ENCODE measurements at regions not wholly inside any gene's neighbourhood (a gene's known extent, or its start where the extent isn't known, plus 50 kb on each side); places are given as distances from the start of the nearest gene placed in this dataset.

GRCh38 chr18:43382641-43383403 lies 105.5 kb upstream of the SYT4 start:
- H3K4me3 ChIP-seq (ENCODE audit: low read depth, low read length), result no peak overlapping the region
- TF ChIP-seq CTCF (IDR thresholded peaks at IDR 0.05; ENCODE audit: low read depth, low read length), result no peak
- peak; percentile 4 for DNase-seq (ENCODE audit: low read depth, low spot score)
- in situ Hi-C loops (cut with HindIII; ENCODE audit: low sequenced_read_pairs), result no loop called here

- H3K4me3 ChIP-seq (ENCODE audit: low read depth, low read length), result no peak overlapping the region
- in situ Hi-C loops (cut with HindIII; ENCODE audit: low sequenced_read_pairs), result no loop called here
- no peak for TF ChIP-seq CTCF (IDR thresholded peaks at IDR 0.05; ENCODE audit: low read depth, low read length)
- DNase-seq (ENCODE audit: low read depth, low spot score), result peak; percentile 45
These were observed 111.9 kb upstream of the SYT4 start for GRCh38 chr18:43389163-43389562.

GRCh38 chr18:43392168-43392567 lies 114.9 kb upstream of the SYT4 start:
- DNase-seq (ENCODE audit: low read depth, low spot score), result no peak
- in situ Hi-C loops (cut with HindIII; ENCODE audit: low sequenced_read_pairs), result no loop called here
- no peak for TF ChIP-seq CTCF (IDR thresholded peaks at IDR 0.05; ENCODE audit: low read depth, low read length)
- no peak overlapping the region for H3K4me3 ChIP-seq (ENCODE audit: low read depth, low read length)

- no peak overlapping the region for H3K4me3 ChIP-seq (ENCODE audit: low read depth, low read length)
- in situ Hi-C loops (cut with HindIII; ENCODE audit: low sequenced_read_pairs), result no loop called here
- no peak for TF ChIP-seq CTCF (IDR thresholded peaks at IDR 0.05; ENCODE audit: low read depth, low read length)
- DNase-seq (ENCODE audit: low read depth, low spot score), result peak; percentile 42
These were observed 115.9 kb upstream of the SYT4 start for GRCh38 chr18:43393174-43393573.

GRCh38 chr18:43396266-43396665 lies 119.0 kb upstream of the SYT4 start:
- in situ Hi-C loops (cut with HindIII; ENCODE audit: low sequenced_read_pairs), result no loop called here
- no peak overlapping the region for H3K4me3 ChIP-seq (ENCODE audit: low read depth, low read length)
- peak; percentile 37 for DNase-seq (ENCODE audit: low read depth, low spot score)
- TF ChIP-seq CTCF (IDR thresholded peaks at IDR 0.05; ENCODE audit: low read depth, low read length), result peak; percentile 26

GRCh38 chr18:43398601-43399000 lies 121.3 kb upstream of the SYT4 start:
- no peak overlapping the region for H3K4me3 ChIP-seq (ENCODE audit: low read depth, low read length)
- DNase-seq (ENCODE audit: low read depth, low spot score), result no peak
- no peak for TF ChIP-seq CTCF (IDR thresholded peaks at IDR 0.05; ENCODE audit: low read depth, low read length)
- in situ Hi-C loops (cut with HindIII; ENCODE audit: low sequenced_read_pairs), result no loop called here

All from astrocyte of the spinal cord (primary cell).